ENCODE measurements at regions not wholly inside any gene's neighbourhood (a gene's known extent, or its start where the extent isn't known, plus 50 kb on each side); places are given as distances from the start of the nearest gene placed in this dataset.

DNA sequence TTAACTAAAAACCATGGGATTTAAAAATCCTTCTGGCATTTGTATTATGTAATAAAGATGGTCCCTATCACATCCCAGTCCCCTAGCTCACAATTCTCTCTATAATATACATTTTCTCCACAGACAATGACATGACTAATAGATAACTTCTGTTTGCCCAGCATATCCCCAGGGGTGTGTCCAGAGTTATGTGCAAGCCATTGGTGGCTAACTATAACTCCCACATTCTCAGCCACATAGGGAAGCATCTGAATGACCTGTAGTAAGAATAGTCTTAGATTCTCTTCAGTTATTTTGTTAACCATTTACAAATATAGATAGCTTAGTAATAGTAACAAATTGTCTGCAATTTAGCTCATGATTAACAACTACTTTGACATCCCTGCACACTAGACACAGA, 52.2 kb upstream of the RBSN start:
- DNase-seq, result no peak
- H3K4me1 Mint-ChIP-seq, result no peaks in the 10 kb centered on the region
- H3K27me3 Mint-ChIP-seq, result peaks cover 44 to 56% (median 45%) of the 10 kb centered on the region in 3 donors
- no peak overlapping the region for H3K4me3 Mint-ChIP-seq
- no peaks in the 10 kb centered on the region for H3K36me3 Mint-ChIP-seq
- no peak overlapping the region for H3K27ac Mint-ChIP-seq
- no peaks in the 10 kb centered on the region for H3K9me3 Mint-ChIP-seq
- no peak for ATAC-seq (ENCODE audit: low read depth in 2 of 2)

DNA sequence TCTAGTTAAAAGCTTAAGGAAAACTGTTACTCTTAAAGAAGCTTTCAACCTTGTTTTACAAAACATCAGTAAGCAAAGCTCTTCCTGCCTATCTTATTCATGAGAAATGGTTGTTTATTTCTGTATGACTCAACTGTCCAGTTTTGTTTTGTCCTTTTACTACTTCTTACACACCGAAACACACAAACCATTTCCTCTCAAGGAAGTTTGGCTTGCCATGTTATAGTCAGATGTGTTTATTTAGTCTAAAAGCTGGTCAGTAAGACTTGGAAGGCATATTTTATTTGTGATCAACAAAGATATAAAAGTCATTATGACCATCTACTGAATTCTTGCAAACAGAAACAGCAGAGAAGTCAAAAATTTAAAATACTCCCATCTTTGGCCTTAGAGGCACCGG, 53.2 kb upstream of the RBSN start:
- Mint-ChIP-seq H3K27me3 (peaks cover 43 to 58% (median 45%) of the 10 kb centered on the region in 3 donors), H3K36me3 (no peaks in the 10 kb centered on the region), H3K27ac (no peak overlapping the region), H3K4me3 (no peak overlapping the region), H3K4me1 (no peaks in the 10 kb centered on the region), H3K9me3 (peaks cover 0 to 4% (median 0%) of the 10 kb centered on the region in 7 donors)
- ATAC-seq (ENCODE audit: low read depth in 2 of 2) (no peak), DNase-seq (no peak)

DNA sequence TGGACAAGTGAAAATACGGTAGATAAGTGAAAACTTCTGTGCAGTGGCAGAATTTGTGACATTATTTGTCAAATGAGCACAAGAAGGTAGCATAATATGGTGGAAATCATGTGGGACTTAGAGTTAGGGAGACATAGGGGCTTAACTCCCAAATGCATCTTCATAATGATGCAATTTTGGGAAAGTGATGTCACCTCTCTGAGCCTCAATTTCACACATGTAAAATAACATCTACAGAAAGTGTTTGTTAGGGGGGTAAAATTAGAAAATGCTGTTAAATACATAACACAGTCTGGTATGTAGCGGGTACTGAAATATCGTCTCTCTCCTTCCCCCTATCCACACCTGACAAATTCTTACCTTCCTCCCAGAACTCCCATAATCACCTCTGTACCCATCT, 52.9 kb upstream of the CAPN7 start:
- Mint-ChIP-seq H3K36me3 (peaks cover 0 to 7% of the 10 kb centered on the region in 2 donors), H3K4me1 (no peaks in the 10 kb centered on the region), H3K9me3 (peaks cover 2 to 10% (median 5%) of the 10 kb centered on the region in 7 donors), H3K27me3 (peaks cover 48 to 60% (median 51%) of the 10 kb centered on the region in 3 donors), H3K27ac (no peak overlapping the region), H3K4me3 (no peak overlapping the region)
- DNase-seq (no peak), ATAC-seq (ENCODE audit: low read depth in 2 of 2) (no peak)

DNA sequence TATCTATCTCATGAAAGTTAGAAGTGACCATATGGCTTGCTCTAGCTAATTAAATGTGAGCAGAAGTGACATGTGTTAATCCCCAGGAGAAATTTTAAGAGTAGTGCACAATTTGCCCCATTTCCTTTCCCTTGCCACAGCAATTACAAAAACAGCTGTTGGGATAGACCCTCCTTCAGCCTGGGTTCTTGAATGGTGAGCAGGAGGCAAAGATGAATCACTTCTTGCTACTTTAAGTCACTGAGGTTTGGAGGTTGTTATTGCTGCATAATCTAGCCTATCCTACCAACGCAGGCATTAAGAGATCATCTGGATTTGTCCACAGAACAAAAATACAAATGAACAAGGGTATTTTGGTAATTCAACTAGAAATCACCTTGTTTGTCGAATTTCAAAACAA, 51.7 kb upstream of the CAPN7 start:
- H3K36me3 Mint-ChIP-seq, result peaks cover 0 to 7% of the 10 kb centered on the region in 2 donors
- peaks cover 0 to under 1% (median 0%) of the 10 kb centered on the region in 3 donors for H3K4me1 Mint-ChIP-seq
- no peak overlapping the region for H3K27ac Mint-ChIP-seq
- ATAC-seq (ENCODE audit: low read depth in 2 of 2) (no peak), DNase-seq (no peak)
- H3K27me3 Mint-ChIP-seq, result peaks cover 48 to 55% (median 54%) of the 10 kb centered on the region in 3 donors
- no peak overlapping the region for H3K4me3 Mint-ChIP-seq
- peaks cover 2 to 10% (median 5%) of the 10 kb centered on the region in 7 donors for H3K9me3 Mint-ChIP-seq

DNA sequence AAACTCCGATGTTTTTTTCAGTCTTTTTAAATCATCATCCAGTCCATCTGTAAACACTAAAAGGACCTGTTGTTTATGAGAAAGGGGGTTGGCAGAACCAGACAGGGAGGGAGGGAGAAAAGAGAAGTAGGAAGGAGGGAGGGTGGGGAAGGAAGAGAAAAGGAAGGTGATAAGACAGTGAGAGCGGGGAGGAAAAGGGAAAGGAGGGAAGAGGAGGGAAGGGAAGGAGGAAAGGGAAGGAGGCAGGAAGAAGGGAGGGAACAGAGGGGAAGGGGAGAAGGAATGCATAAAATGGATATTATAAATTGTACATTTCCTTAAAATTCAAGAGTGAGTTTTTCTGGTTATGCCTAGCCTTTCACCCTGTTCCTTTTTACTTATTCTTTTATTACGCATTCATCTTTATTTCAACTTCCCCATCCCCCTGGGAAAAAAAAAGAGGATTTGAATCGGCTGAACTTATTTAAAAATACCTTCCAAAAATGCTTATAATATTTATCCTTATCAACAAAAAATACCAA, 50.1 kb upstream of the CAPN7 start:
- peaks cover 0 to 7% of the 10 kb centered on the region in 2 donors for H3K36me3 Mint-ChIP-seq
- peaks cover 48 to 55% (median 54%) of the 10 kb centered on the region in 3 donors for H3K27me3 Mint-ChIP-seq
- H3K27ac Mint-ChIP-seq, result no peak overlapping the region
- H3K4me3 Mint-ChIP-seq, result no peak overlapping the region
- no peak for ATAC-seq (ENCODE audit: low read depth in 2 of 2)
- no peak for DNase-seq
- peaks cover 0 to 10% (median 0%) of the 10 kb centered on the region in 3 donors for H3K4me1 Mint-ChIP-seq
- peaks cover 2 to 10% (median 5%) of the 10 kb centered on the region in 7 donors for H3K9me3 Mint-ChIP-seq

Data from naive B cell (primary cell).